Muscle of back (tissue), 3 donors: ENCODE measurements at regions not wholly inside any gene's neighbourhood (a gene's known extent, or its start where the extent isn't known, plus 50 kb on each side); places are given as distances from the start of the nearest gene placed in this dataset.
"Not testable (repeated sequence)": the region's sequence is repeated elsewhere in the genome, so short reads cannot be mapped to it uniquely, and the experiment has no call there.

Experiments used
- DNase-seq, 3 donors: peaks; one replicate each; pipeline versions ENCODE4 v3.0.0 to v3.0.0-alpha.2; 2013

- no peak for DNase-seq
Measured at GRCh38 chr6:98027898-98028297, 744.9 kb upstream of the MMS22L start.

- no peak for DNase-seq
Measured at GRCh38 chr6:98033617-98034016, 750.6 kb upstream of the MMS22L start.

GRCh38 chr6:98036344-98036923 lies 753.4 kb upstream of the MMS22L start:
- DNase-seq = no peak

GRCh38 chr6:98037571-98037970 lies 754.6 kb upstream of the MMS22L start:
- DNase-seq = no peak

- no peak for DNase-seq
Measured at GRCh38 chr6:98039443-98039842, 756.4 kb upstream of the MMS22L start.

GRCh38 chr6:98039904-98040607 lies 757.0 kb upstream of the MMS22L start:
- DNase-seq = peak in 1 of 3 donors; percentile 16

GRCh38 chr6:98041056-98041455 lies 758.0 kb upstream of the MMS22L start:
- DNase-seq = no peak

GRCh38 chr6:98041921-98042320 lies 758.9 kb upstream of the MMS22L start:
- no peak for DNase-seq

GRCh38 chr6:98044151-98044561 lies 761.1 kb upstream of the MMS22L start:
- DNase-seq = peak in 1 of 3 donors; percentile 8

- DNase-seq = no peak
Measured at GRCh38 chr6:98044791-98045470, 761.9 kb upstream of the MMS22L start.

- DNase-seq = no peak
Measured at GRCh38 chr6:98047164-98047563, 764.1 kb upstream of the MMS22L start.

- no peak for DNase-seq
Measured at GRCh38 chr6:98047871-98048270, 764.9 kb upstream of the MMS22L start.

- no peak for DNase-seq
Measured at GRCh38 chr6:98054453-98054852, 771.4 kb upstream of the MMS22L start.

- peak in 1 of 3 donors; percentile 7 for DNase-seq
Measured at GRCh38 chr6:98056955-98057354, 773.9 kb upstream of the MMS22L start.

GRCh38 chr6:98067375-98067774 lies 767.0 kb upstream of the POU3F2 start:
- no peak for DNase-seq

GRCh38 chr6:98088537-98088936 lies 745.8 kb upstream of the POU3F2 start:
- DNase-seq = not testable (repeated sequence)

GRCh38 chr6:98092331-98092730 lies 742.0 kb upstream of the POU3F2 start:
- DNase-seq = peak; percentile 28 to 44 (median 37)

GRCh38 chr6:98094696-98095095 lies 739.7 kb upstream of the POU3F2 start:
- DNase-seq = no peak

GRCh38 chr6:98107801-98108200 lies 726.6 kb upstream of the POU3F2 start:
- DNase-seq = no peak

GRCh38 chr6:98116455-98116854 lies 717.9 kb upstream of the POU3F2 start:
- no peak for DNase-seq

GRCh38 chr6:98117068-98117467 lies 717.3 kb upstream of the POU3F2 start:
- no peak for DNase-seq

GRCh38 chr6:98118397-98119045 lies 715.9 kb upstream of the POU3F2 start:
- peak in 1 of 3 donors; percentile 3 for DNase-seq

- peak in 1 of 3 donors; percentile 19 for DNase-seq
Measured at GRCh38 chr6:98124171-98124570, 710.2 kb upstream of the POU3F2 start.
